IMR-90 (cell line): ENCODE measurements at regions not wholly inside any gene's neighbourhood (a gene's known extent, or its start where the extent isn't known, plus 50 kb on each side); places are given as distances from the start of the nearest gene placed in this dataset.

Source experiments
- ATAC-seq: fragments of 200-7000 bp; cut with Tn5 transposase; 2 replicates; pipeline ENCODE4 v1.9.1; 2020; ENCODE audit warnings: low read depth, mild to moderate bottlenecking, moderate library complexity
- BruUV-seq: library from RNA; stranded (reverse); fragments of 400-500 nt; replicated peaks from 2 replicates; lab custom pipeline; 2021; lab: Mats Ljungman, UMichigan
- CTCF ChIA-PET: fragments of 300-600 bp; formaldehyde crosslinking; extraction: SDS; loops from one replicate; lab custom pipeline; 2021; ENCODE audit warnings: antibody characterized with exemption; lab: Yijun Ruan, JAX
- POLR2A ChIA-PET: fragments of 300-600 bp; sonication (Branson Sonifier 250); formaldehyde crosslinking; loops from one replicate; lab custom pipeline; 2022; ENCODE audit warnings: antibody characterized with exemption; ENCODE audit not compliant: unreplicated experiment; lab: Charles Lee
- DNase-seq: peaks from one replicate; pipeline ENCODE4 v3.0.0; 2013
- H2AFZ ChIP-seq: replicated peaks from 2 replicates; pipeline ENCODE3; 2013; ENCODE audit warnings: low read length, mild to moderate bottlenecking; ENCODE audit not compliant: poor library complexity
- H2AK5ac ChIP-seq: 2 replicates; pipeline ENCODE4 v1.6.1; 2013; ENCODE audit warnings: low read depth, low read length, inconsistent platforms
- H2AK9ac ChIP-seq: replicated peaks from 2 replicates; pipeline ENCODE3; 2013; ENCODE audit warnings: mild to moderate bottlenecking, low read depth, low read length, moderate library complexity; ENCODE audit not compliant: poor library complexity
- H2BK120ac ChIP-seq: 2 replicates; pipeline ENCODE4 v1.6.1; 2013; ENCODE audit warnings: low read depth, low read length, inconsistent platforms
- H2BK15ac ChIP-seq: 3 replicates; pipeline ENCODE4 v1.6.1; 2013; ENCODE audit warnings: low read depth, low read length, inconsistent platforms
- H2BK20ac ChIP-seq: 2 replicates; pipeline ENCODE4 v1.6.1; 2013; ENCODE audit warnings: low read depth, mild to moderate bottlenecking, inconsistent platforms, low read length, moderate library complexity
- H2BK5ac ChIP-seq: 2 replicates; pipeline ENCODE4 v1.6.1; 2013; ENCODE audit warnings: mild to moderate bottlenecking, low read depth, low read length, inconsistent platforms; ENCODE audit not compliant: poor library complexity, severe bottlenecking
- H3K14ac ChIP-seq: replicated peaks from 2 replicates; pipeline ENCODE4 v1.6.1; 2013; ENCODE audit warnings: low read depth, low read length, inconsistent platforms
- H3K18ac ChIP-seq: 2 replicates; pipeline ENCODE4 v1.6.1; 2013; ENCODE audit warnings: low read depth, low read length, control low read depth
- H3K23ac ChIP-seq: 2 replicates; pipeline ENCODE4 v1.6.1; 2013; ENCODE audit warnings: low read depth, low read length, inconsistent platforms
- H3K27ac ChIP-seq: 2 replicates; pipeline ENCODE4 v1.5.1; 2013; ENCODE audit warnings: mild to moderate bottlenecking, control low read depth, low read length; ENCODE audit not compliant: insufficient read depth
- H3K27me3 ChIP-seq: 2 replicates; pipeline ENCODE4 v1.6.1; 2013; ENCODE audit warnings: low read length; ENCODE audit not compliant: control insufficient read depth, insufficient read depth
- H3K36me3 ChIP-seq: 2 replicates; pipeline ENCODE4 v1.6.1; 2013; ENCODE audit warnings: low read length, mixed read lengths; ENCODE audit not compliant: control insufficient read depth, insufficient read depth
- H3K4ac ChIP-seq: 2 replicates; pipeline ENCODE4 v1.6.1; 2013; ENCODE audit warnings: low read depth, low read length, inconsistent platforms
- H3K4me1 ChIP-seq: 2 replicates; pipeline ENCODE4 v1.6.1; 2013; ENCODE audit warnings: low read length, mixed read lengths; ENCODE audit not compliant: control insufficient read depth, insufficient read depth
- H3K4me2 ChIP-seq: 2 replicates; pipeline ENCODE4 v1.6.1; 2013; ENCODE audit warnings: low read depth, mild to moderate bottlenecking, control low read depth, low read length, moderate library complexity
- H3K4me3 ChIP-seq: 2 replicates; pipeline ENCODE4 v1.5.1; 2013; ENCODE audit warnings: low read depth, mild to moderate bottlenecking, control low read depth, low read length, moderate library complexity; ENCODE audit not compliant: insufficient read depth
- H3K56ac ChIP-seq: 2 replicates; pipeline ENCODE4 v1.6.1; 2013; ENCODE audit warnings: low read length, inconsistent platforms; ENCODE audit not compliant: insufficient read depth; ENCODE audit errors: extremely low read depth
- H3K79me1 ChIP-seq, 2 experiments: 2 replicates each; pipeline ENCODE4 v1.6.1; 2013; ENCODE audit warnings: low read length in 2 of 2, inconsistent platforms in 1 of 2, low read depth in 1 of 2
- H3K9ac ChIP-seq: 2 replicates; pipeline ENCODE4 v1.6.1; 2013; ENCODE audit warnings: low read depth, low read length, control low read depth
- H3K9me1 ChIP-seq: 2 replicates; pipeline ENCODE4 v1.6.1; 2013; ENCODE audit warnings: low read length, inconsistent platforms; ENCODE audit not compliant: insufficient read depth
- H3K9me3 ChIP-seq: 2 replicates; pipeline ENCODE4 v1.6.1; 2013; ENCODE audit warnings: low read length; ENCODE audit not compliant: control insufficient read depth, insufficient read depth
- H4K20me1 ChIP-seq: 2 replicates; pipeline ENCODE4 v1.6.1; 2013; ENCODE audit warnings: low read length, inconsistent platforms; ENCODE audit not compliant: insufficient read depth
- H4K5ac ChIP-seq: 2 replicates; pipeline ENCODE4 v1.6.1; 2013; ENCODE audit warnings: mild to moderate bottlenecking, low read depth, low read length, control low read depth
- H4K8ac ChIP-seq, 2 experiments: 2 replicates each; pipeline ENCODE4 v1.6.1; 2013; ENCODE audit warnings: low read depth in 2 of 2, low read length in 2 of 2, control low read depth in 1 of 2, inconsistent platforms in 1 of 2
- H4K91ac ChIP-seq: 2 replicates; pipeline ENCODE4 v1.6.1; 2013; ENCODE audit warnings: low read depth, low read length, inconsistent platforms; ENCODE audit not compliant: insufficient read depth
- ELK1 ChIP-seq: fragments of 150-350 bp; IDR thresholded peaks from 2 replicates; pipeline ENCODE4 v1.6.1; 2016; ENCODE audit warnings: low read depth, mild to moderate bottlenecking, low read length, moderate library complexity, borderline replicate concordance
- POLR2A ChIP-seq: IDR thresholded peaks from 2 replicates; pipeline ENCODE4 v1.6.1; 2012; ENCODE audit warnings: mild to moderate bottlenecking, low read depth, low read length
- RCOR1 ChIP-seq: IDR thresholded peaks from 2 replicates; pipeline ENCODE4 v1.6.1; 2012; ENCODE audit warnings: mild to moderate bottlenecking, low read length, improper control_type of control experiment; ENCODE audit not compliant: insufficient replicate concordance
- SMC3 ChIP-seq: fragments of 150-350 bp; IDR thresholded peaks from 2 replicates; pipeline ENCODE4 v1.6.1; 2016; ENCODE audit warnings: low read depth, mild to moderate bottlenecking, antibody characterized with exemption, low read length, moderate library complexity
- dilution Hi-C: fragments of 300-500 bp; cut with HindIII; formaldehyde crosslinking; loops from one replicate; pipeline ENCODE4 v1.14.3; 2018; ENCODE audit warnings: low sequenced_read_pairs; ENCODE audit not compliant: unreplicated experiment
- in situ Hi-C: fragments of 300-500 bp; cut with MboI; formaldehyde crosslinking; loops from 3 replicates; pipeline ENCODE4 v1.14.3; 2019; ENCODE audit warnings: low sequenced_read_pairs, inconsistent platforms, mixed read lengths
- intact Hi-C: fragments of 100-400 bp; cut with micrococcal nuclease; formaldehyde crosslinking; loops from 2 replicates; pipeline ENCODE4 v1.10.0; 2022

- H3K4me2 ChIP-seq: no peak overlapping the region
- H2BK20ac ChIP-seq: no peak overlapping the region
- no peak overlapping the region; the same call in 1 of the 2 replicates for H3K14ac ChIP-seq
- H4K5ac ChIP-seq: no peak overlapping the region
- H4K20me1 ChIP-seq: no peaks in the 10 kb centered on the region
- no peak overlapping the region for H2BK15ac ChIP-seq
- no peak overlapping the region for H3K9ac ChIP-seq
- ChIA-PET CTCF (no interaction called here), POLR2A (no interaction called here)
- no TSS peak for BruUV-seq
- no peak overlapping the region for H2BK120ac ChIP-seq
- in situ Hi-C loops (no loop called here), dilution Hi-C loops (no loop called here), intact Hi-C loops (no loop called here)
- H3K23ac ChIP-seq: no peak overlapping the region
- DNase-seq: no peak
- TF ChIP-seq RCOR1: no peak
- TF ChIP-seq SMC3: no peak
- TF ChIP-seq ELK1: no peak
- no peak for TF ChIP-seq POLR2A
- no peak overlapping the region for H3K4me3 ChIP-seq
- H3K9me1 ChIP-seq: no peaks in the 10 kb centered on the region
- H2BK5ac ChIP-seq: no peak overlapping the region
- no peak overlapping the region for H2AK5ac ChIP-seq
- H4K91ac ChIP-seq: no peak overlapping the region
- no peaks in the 10 kb centered on the region for H3K27me3 ChIP-seq
- no peak overlapping the region for H3K18ac ChIP-seq
- no peak overlapping the region for H2AFZ ChIP-seq
- no peaks in the 10 kb centered on the region for H3K79me1 ChIP-seq
- H4K8ac ChIP-seq: no peak overlapping the region
- H3K56ac ChIP-seq: no peak overlapping the region
- no peak overlapping the region for H3K4ac ChIP-seq
- H2AK9ac ChIP-seq: no peak overlapping the region
- H3K27ac ChIP-seq: no peak overlapping the region
- H3K9me3 ChIP-seq: no peaks in the 10 kb centered on the region
- no peaks in the 10 kb centered on the region for H3K36me3 ChIP-seq
- no peak for ATAC-seq
- no peaks in the 10 kb centered on the region for H3K4me1 ChIP-seq
Observed at GRCh38 chr13:59277106-59277505, 886.6 kb downstream of the DIAPH3 start.
